CD4-positive, alpha-beta T cell (primary cell): ENCODE measurements at regions not wholly inside any gene's neighbourhood (a gene's known extent, or its start where the extent isn't known, plus 50 kb on each side); places are given as distances from the start of the nearest gene placed in this dataset.

ENCODE experiments used
- ATAC-seq: fragments of 200-7000 bp; cut with Tn5 transposase; one replicate; pipeline ENCODE4 v1.10.0; 2022; ENCODE audit warnings: mild to moderate bottlenecking; ENCODE audit not compliant: poor library complexity
- CTCF ChIA-PET: fragments of 350-600 bp; sonication (Branson Sonifier 250); formaldehyde crosslinking; loops from one replicate; lab custom pipeline; 2021; ENCODE audit warnings: antibody characterized with exemption, inconsistent platforms; lab: Charles Lee
- POLR2A ChIA-PET: fragments of 350-600 bp; sonication (Branson Sonifier 250); formaldehyde crosslinking; loops from one replicate; lab custom pipeline; 2021; ENCODE audit warnings: antibody characterized with exemption, inconsistent platforms; lab: Charles Lee
- DNase-seq, 14 experiments: peaks; one replicate each; pipeline ENCODE4 v3.0.0-alpha.2; 2013 to 2020; ENCODE audit warnings: mixed read lengths in 2 of 14
- H3K27ac ChIP-seq, 2 donors: one replicate each; pipeline versions ENCODE4 v1.5.1 to v1.7.0; 2013; ENCODE audit warnings: low read length in 2 of 2, low read depth in 1 of 2, mild to moderate bottlenecking in 1 of 2
- H3K27me3 ChIP-seq, 2 experiments: 1 replicate in 1 of 2; 2 replicates in 1 of 2; pipeline versions ENCODE4 v1.6.1 to v1.7.0; 2013; ENCODE audit warnings: low read length in 2 of 2, control low read depth in 1 of 2, mild to moderate bottlenecking in 1 of 2, moderate library complexity in 1 of 2; ENCODE audit not compliant: insufficient read depth in 2 of 2, control insufficient read depth in 1 of 2
- H3K36me3 ChIP-seq: one replicate; pipeline ENCODE4 v1.6.1; 2013; ENCODE audit warnings: low read length, control low read depth; ENCODE audit not compliant: insufficient read depth
- H3K4me1 ChIP-seq: one replicate; pipeline ENCODE4 v1.6.1; 2013; ENCODE audit warnings: low read length, control low read depth; ENCODE audit not compliant: insufficient read depth
- H3K4me3 ChIP-seq: one replicate; pipeline ENCODE4 v1.5.1; 2013; ENCODE audit warnings: mild to moderate bottlenecking, low read length, moderate library complexity
- H3K9me3 ChIP-seq, 2 experiments: 1 replicate in 1 of 2; 2 replicates in 1 of 2; pipeline versions ENCODE4 v1.6.1 to v1.7.0; 2013; ENCODE audit warnings: low read length in 2 of 2, mild to moderate bottlenecking in 2 of 2, control low read depth in 1 of 2, moderate library complexity in 1 of 2; ENCODE audit not compliant: control insufficient read depth in 1 of 2, insufficient read depth in 1 of 2
- H3K27ac Mint-ChIP-seq: one replicate; pipeline ENCODE4 v1.8.0; 2020; ENCODE audit warnings: mixed read lengths
- H3K27me3 Mint-ChIP-seq: one replicate; pipeline ENCODE4 v1.8.0; 2021; ENCODE audit warnings: mixed read lengths
- H3K36me3 Mint-ChIP-seq: one replicate; pipeline ENCODE4 v1.8.0; 2021; ENCODE audit warnings: low read depth, mixed read lengths
- H3K4me1 Mint-ChIP-seq: one replicate; pipeline ENCODE4 v1.8.0; 2021; ENCODE audit warnings: low read depth, mixed read lengths
- H3K4me3 Mint-ChIP-seq: one replicate; pipeline ENCODE4 v1.8.0; 2020; ENCODE audit warnings: mild to moderate bottlenecking, mixed read lengths
- H3K9me3 Mint-ChIP-seq: one replicate; pipeline ENCODE4 v1.8.0; 2020; ENCODE audit warnings: mixed read lengths
- CTCF ChIP-seq: fragments of 200-600 bp; IDR thresholded peaks from one replicate; pipeline ENCODE4 v1.8.0; 2022; ENCODE audit warnings: antibody characterized with exemption, mild to moderate bottlenecking
- intact Hi-C, 2 experiments: fragments of 100-400 bp; cut with DNase I in 1 of 2; cut with micrococcal nuclease in 1 of 2; formaldehyde crosslinking; loops; one replicate each; pipeline versions ENCODE4 v1.15.1 to v1.9.0; 2023 to 2025; cut with DNase I, micrococcal nuclease

GRCh38 chr4:128721896-128722295 is 87.6 kb upstream of the JADE1 start:
- H3K36me3 Mint-ChIP-seq: no peaks in the 10 kb centered on the region
- H3K4me3 Mint-ChIP-seq: no peak overlapping the region
- no peak overlapping the region for H3K27ac ChIP-seq
- no peaks in the 10 kb centered on the region for H3K9me3 ChIP-seq
- H3K4me3 ChIP-seq: no peak overlapping the region
- TF ChIP-seq CTCF: no peak
- H3K27me3 ChIP-seq: no peaks in the 10 kb centered on the region
- H3K27ac Mint-ChIP-seq: no peak overlapping the region
- CTCF ChIA-PET: no interaction called here
- POLR2A ChIA-PET: no interaction called here
- H3K9me3 Mint-ChIP-seq: no peaks in the 10 kb centered on the region
- ATAC-seq (no peak), DNase-seq (no peak)
- intact Hi-C loops: no loop called here
- peaks cover 11% of the 10 kb centered on the region for H3K27me3 Mint-ChIP-seq
- no peaks in the 10 kb centered on the region for H3K4me1 Mint-ChIP-seq
- H3K4me1 ChIP-seq: no peaks in the 10 kb centered on the region
- H3K36me3 ChIP-seq: no peaks in the 10 kb centered on the region

GRCh38 chr4:128720270-128720669 is 89.2 kb upstream of the JADE1 start:
- no peaks in the 10 kb centered on the region for H3K36me3 Mint-ChIP-seq
- no peak overlapping the region for H3K27ac Mint-ChIP-seq
- ATAC-seq (no peak), DNase-seq (no peak)
- ChIA-PET POLR2A (no interaction called here), CTCF (no interaction called here)
- no peaks in the 10 kb centered on the region for H3K36me3 ChIP-seq
- H3K9me3 ChIP-seq: no peaks in the 10 kb centered on the region
- intact Hi-C loops: no loop called here
- no peaks in the 10 kb centered on the region for H3K9me3 Mint-ChIP-seq
- no peaks in the 10 kb centered on the region for H3K4me1 Mint-ChIP-seq
- H3K27me3 Mint-ChIP-seq: peaks cover 11% of the 10 kb centered on the region
- no peak overlapping the region for H3K4me3 ChIP-seq
- TF ChIP-seq CTCF: no peak
- H3K27me3 ChIP-seq: no peaks in the 10 kb centered on the region
- no peak overlapping the region for H3K4me3 Mint-ChIP-seq
- H3K27ac ChIP-seq: no peak overlapping the region
- H3K4me1 ChIP-seq: no peaks in the 10 kb centered on the region

DNA sequence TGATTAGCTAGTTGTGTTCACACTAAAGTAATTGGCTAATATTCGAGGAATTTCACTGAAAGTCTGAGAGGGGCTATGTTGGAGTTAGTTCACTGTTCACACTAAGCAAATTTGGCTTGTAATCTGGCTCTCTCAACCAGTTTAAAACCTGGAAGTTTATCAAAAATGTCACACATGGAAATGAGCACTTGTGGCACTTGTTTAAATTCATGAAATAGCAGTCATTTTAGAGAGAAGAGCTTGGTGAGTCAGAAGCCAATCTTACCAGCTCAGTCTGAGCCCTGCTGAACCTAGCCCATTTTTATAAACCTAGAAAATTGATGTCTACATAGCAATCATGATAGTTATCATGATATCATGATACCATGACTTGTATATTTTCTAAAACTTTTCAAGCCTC is 90.7 kb upstream of the JADE1 start:
- no peak for DNase-seq
- no peak for TF ChIP-seq CTCF
- H3K36me3 ChIP-seq: no peaks in the 10 kb centered on the region
- POLR2A ChIA-PET: no interaction called here
- no peaks in the 10 kb centered on the region for H3K4me1 ChIP-seq
- no peak overlapping the region for H3K27ac ChIP-seq
- Mint-ChIP-seq H3K27ac (no peak overlapping the region), H3K36me3 (no peaks in the 10 kb centered on the region), H3K27me3 (peaks cover 11% of the 10 kb centered on the region), H3K4me1 (no peaks in the 10 kb centered on the region), H3K9me3 (no peaks in the 10 kb centered on the region), H3K4me3 (no peak overlapping the region)
- H3K27me3 ChIP-seq: no peaks in the 10 kb centered on the region
- intact Hi-C loops: no loop called here
- no peak overlapping the region for H3K4me3 ChIP-seq
- CTCF ChIA-PET: interaction anchor here (0.9 kb wide), 1 partner anchor 13 kb away, joined by 3 read pairs; no protein-coding TSS in a partner anchor
- H3K9me3 ChIP-seq: no peaks in the 10 kb centered on the region
- ATAC-seq: no peak
